ENCODE measurements at regions not wholly inside any gene's neighbourhood (a gene's known extent, or its start where the extent isn't known, plus 50 kb on each side); places are given as distances from the start of the nearest gene placed in this dataset.

GRCh38 chr6:25181923-25182322 is 97.3 kb upstream of the CARMIL1 start:
- TF ChIP-seq RAD21 (IDR thresholded peaks at IDR 0.05; ENCODE audit: low read depth) (no peak), CEBPB (IDR thresholded peaks at IDR 0.05) (no peak), USF1 (IDR thresholded peaks at IDR 0.05) (no peak), MAX (IDR thresholded peaks at IDR 0.05) (no peak), TEAD4 (IDR thresholded peaks at IDR 0.05) (no peak), EGR1 (IDR thresholded peaks at IDR 0.05) (no peak), ZBTB7A (IDR thresholded peaks at IDR 0.05; ENCODE audit: low read depth) (no peak), REST (IDR thresholded peaks at IDR 0.05; ENCODE audit: low read depth) (no peak)
